ENCODE measurements at regions not wholly inside any gene's neighbourhood (a gene's known extent, or its start where the extent isn't known, plus 50 kb on each side); places are given as distances from the start of the nearest gene placed in this dataset.

DNA sequence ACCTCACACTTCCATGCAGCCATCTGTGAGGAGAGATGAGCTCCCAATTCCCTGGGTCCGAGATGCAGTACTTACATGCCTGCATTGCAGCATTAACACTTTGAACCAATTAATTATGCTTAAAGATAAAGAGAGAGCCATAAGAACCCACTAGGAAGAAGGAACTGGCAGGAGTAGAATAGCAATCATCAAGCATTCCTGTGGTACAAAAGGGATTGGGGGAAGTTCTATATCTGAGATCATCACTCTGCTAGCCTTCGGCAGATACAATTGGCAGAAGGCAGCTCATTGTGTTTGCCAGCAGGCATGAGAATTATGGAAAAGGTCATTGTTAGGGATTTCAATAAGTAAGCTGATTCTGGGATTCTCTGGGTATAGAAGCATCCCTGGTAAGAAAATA is 891.4 kb downstream of the NTRK3 start (continued):
- TF ChIP-seq, protein P1, sequence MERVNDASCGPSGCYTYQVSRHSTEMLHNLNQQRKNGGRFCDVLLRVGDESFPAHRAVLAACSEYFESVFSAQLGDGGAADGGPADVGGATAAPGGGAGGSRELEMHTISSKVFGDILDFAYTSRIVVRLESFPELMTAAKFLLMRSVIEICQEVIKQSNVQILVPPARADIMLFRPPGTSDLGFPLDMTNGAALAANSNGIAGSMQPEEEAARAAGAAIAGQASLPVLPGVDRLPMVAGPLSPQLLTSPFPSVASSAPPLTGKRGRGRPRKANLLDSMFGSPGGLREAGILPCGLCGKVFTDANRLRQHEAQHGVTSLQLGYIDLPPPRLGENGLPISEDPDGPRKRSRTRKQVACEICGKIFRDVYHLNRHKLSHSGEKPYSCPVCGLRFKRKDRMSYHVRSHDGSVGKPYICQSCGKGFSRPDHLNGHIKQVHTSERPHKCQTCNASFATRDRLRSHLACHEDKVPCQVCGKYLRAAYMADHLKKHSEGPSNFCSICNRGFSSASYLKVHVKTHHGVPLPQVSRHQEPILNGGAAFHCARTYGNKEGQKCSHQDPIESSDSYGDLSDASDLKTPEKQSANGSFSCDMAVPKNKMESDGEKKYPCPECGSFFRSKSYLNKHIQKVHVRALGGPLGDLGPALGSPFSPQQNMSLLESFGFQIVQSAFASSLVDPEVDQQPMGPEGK (CRISPR knock-in tag; IDR thresholded peaks at IDR 0.05; ENCODE audit: borderline replicate concordance) = no peak
- no peak for TF ChIP-seq OSR1 (CRISPR knock-in tag; IDR thresholded peaks at IDR 0.05)

DNA sequence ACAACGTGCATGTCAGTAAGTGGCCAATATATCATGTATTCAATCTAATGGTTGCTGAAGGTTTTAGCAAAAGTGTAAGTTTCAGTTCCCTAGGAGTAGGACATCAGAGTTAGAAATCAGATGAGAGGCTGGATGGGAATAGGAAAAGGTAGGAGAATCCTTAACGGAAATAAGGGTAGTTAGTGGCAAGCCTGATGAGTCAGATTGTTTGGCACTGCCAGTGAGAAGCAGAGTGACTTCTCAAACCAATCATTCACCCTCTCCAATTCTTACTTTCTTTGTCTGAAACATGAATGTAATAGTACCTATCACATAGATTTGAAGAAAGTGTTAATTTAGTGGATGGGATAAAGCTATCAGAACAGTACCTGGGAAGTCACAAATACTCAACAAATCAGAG is 894.0 kb downstream of the NTRK3 start:
- TF ChIP-seq ZNF8 (CRISPR knock-in tag; IDR thresholded peaks at IDR 0.05) (no peak), ZFP30 (CRISPR knock-in tag; IDR thresholded peaks at IDR 0.05) (no peak), TOX (CRISPR knock-in tag; IDR thresholded peaks at IDR 0.05; ENCODE audit: borderline replicate concordance) (no peak), SNAI2 (CRISPR knock-in tag; IDR thresholded peaks at IDR 0.05) (no peak), ESRRG (CRISPR knock-in tag; IDR thresholded peaks at IDR 0.05) (no peak), OSR1 (CRISPR knock-in tag; IDR thresholded peaks at IDR 0.05) (no peak), RARB (CRISPR knock-in tag; IDR thresholded peaks at IDR 0.05) (no peak), ZC3H10 (CRISPR knock-in tag; IDR thresholded peaks at IDR 0.05) (no peak), ARNTL (CRISPR knock-in tag; IDR thresholded peaks at IDR 0.05; ENCODE audit: borderline replicate concordance, low read depth) (no peak), PPARA (CRISPR knock-in tag; IDR thresholded peaks at IDR 0.05; ENCODE audit: borderline replicate concordance) (no peak), GLIS3 (CRISPR knock-in tag; IDR thresholded peaks at IDR 0.05) (no peak), ZFP3 (CRISPR knock-in tag; IDR thresholded peaks at IDR 0.05) (no peak), CSDC2 (CRISPR knock-in tag; IDR thresholded peaks at IDR 0.05) (no peak)
- TF ChIP-seq, protein P2, sequence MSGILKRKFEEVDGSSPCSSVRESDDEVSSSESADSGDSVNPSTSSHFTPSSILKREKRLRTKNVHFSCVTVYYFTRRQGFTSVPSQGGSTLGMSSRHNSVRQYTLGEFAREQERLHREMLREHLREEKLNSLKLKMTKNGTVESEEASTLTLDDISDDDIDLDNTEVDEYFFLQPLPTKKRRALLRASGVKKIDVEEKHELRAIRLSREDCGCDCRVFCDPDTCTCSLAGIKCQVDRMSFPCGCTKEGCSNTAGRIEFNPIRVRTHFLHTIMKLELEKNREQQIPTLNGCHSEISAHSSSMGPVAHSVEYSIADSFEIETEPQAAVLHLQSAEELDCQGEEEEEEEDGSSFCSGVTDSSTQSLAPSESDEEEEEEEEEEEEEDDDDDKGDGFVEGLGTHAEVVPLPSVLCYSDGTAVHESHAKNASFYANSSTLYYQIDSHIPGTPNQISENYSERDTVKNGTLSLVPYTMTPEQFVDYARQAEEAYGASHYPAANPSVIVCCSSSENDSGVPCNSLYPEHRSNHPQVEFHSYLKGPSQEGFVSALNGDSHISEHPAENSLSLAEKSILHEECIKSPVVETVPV (CRISPR knock-in tag; IDR thresholded peaks at IDR 0.05) = no peak
- TF ChIP-seq, protein P3, sequence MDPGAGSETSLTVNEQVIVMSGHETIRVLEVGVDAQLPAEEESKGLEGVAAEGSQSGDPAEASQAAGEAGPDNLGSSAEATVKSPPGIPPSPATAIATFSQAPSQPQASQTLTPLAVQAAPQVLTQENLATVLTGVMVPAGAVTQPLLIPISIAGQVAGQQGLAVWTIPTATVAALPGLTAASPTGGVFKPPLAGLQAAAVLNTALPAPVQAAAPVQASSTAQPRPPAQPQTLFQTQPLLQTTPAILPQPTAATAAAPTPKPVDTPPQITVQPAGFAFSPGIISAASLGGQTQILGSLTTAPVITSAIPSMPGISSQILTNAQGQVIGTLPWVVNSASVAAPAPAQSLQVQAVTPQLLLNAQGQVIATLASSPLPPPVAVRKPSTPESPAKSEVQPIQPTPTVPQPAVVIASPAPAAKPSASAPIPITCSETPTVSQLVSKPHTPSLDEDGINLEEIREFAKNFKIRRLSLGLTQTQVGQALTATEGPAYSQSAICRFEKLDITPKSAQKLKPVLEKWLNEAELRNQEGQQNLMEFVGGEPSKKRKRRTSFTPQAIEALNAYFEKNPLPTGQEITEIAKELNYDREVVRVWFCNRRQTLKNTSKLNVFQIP (CRISPR knock-in tag; IDR thresholded peaks at IDR 0.05; ENCODE audit: borderline replicate concordance, low read depth) = no peak
- ATAC-seq = peak; percentile 41; the same call in 1 of the 3 replicates

DNA sequence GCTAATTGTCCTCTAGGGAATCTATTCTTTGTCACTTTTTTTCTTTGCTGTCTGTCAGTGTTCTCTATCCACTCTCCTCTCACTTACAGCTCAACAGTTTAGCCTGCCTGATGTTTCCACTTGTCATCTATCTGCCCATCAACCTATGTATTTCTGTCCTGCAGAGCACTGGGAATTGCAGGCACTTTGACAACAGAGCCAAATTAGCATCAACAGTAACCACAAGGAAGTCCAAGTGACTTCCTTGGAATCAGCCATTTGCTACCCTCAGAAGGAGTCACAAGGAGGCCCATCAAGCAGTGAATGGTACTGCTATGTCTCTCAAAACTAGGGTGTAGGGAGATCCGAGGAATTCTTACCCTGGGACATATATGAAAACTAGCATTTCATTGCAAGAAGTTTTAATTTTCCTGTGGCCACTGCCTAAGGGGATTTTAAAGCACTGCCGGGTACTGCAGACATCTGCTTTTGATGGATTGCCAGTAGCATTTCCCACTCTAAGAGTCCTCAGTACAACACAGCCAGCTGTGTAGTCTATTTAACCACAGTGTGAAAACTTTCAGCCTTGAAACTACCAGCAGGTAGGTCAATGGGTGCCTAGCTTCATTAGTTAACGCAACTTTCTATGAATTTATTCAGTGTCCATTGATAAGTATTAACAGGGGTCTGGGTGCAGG is 898.8 kb downstream of the NTRK3 start:
- no peak for ATAC-seq
- TF ChIP-seq ISL1 (CRISPR knock-in tag; IDR thresholded peaks at IDR 0.05) (no peak), TOX (CRISPR knock-in tag; IDR thresholded peaks at IDR 0.05; ENCODE audit: borderline replicate concordance) (no peak), ARNTL (CRISPR knock-in tag; IDR thresholded peaks at IDR 0.05; ENCODE audit: borderline replicate concordance, low read depth) (no peak), PPARA (CRISPR knock-in tag; IDR thresholded peaks at IDR 0.05; ENCODE audit: borderline replicate concordance) (no peak), SNAI2 (CRISPR knock-in tag; IDR thresholded peaks at IDR 0.05) (no peak), BACH2 (CRISPR knock-in tag; IDR thresholded peaks at IDR 0.05; ENCODE audit: borderline replicate concordance) (no peak), ZNF565 (CRISPR knock-in tag; conservative IDR thresholded peaks at IDR 0.05; ENCODE audit: low read depth) (no peak)
- TF ChIP-seq, protein P1 (CRISPR knock-in tag; IDR thresholded peaks at IDR 0.05; ENCODE audit: borderline replicate concordance) = no peak

DNA sequence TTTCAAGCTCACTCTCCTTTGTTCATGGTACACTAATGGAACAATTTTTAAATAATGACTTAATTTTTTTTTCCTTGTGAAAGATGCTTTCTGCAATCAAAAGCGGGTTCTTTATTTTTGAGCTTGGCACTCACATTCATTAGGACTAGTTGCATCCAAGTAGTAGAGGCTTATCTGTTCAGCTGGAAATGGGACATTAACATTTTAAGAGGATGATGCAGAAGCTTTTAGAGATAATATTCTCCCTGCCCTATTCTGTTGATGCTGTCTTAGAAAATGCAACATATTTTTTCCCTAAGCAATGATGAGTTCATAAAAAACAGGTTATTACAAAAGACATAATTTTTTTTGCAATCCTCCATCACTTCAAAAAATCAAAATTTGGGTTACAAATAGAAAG is 900.6 kb downstream of the NTRK3 start:
- TF ChIP-seq ISL1 (CRISPR knock-in tag; IDR thresholded peaks at IDR 0.05) (peak; percentile 79), TOX (CRISPR knock-in tag; IDR thresholded peaks at IDR 0.05; ENCODE audit: borderline replicate concordance) (no peak), ZFP30 (CRISPR knock-in tag; IDR thresholded peaks at IDR 0.05) (no peak)
- TF ChIP-seq, protein P4, sequence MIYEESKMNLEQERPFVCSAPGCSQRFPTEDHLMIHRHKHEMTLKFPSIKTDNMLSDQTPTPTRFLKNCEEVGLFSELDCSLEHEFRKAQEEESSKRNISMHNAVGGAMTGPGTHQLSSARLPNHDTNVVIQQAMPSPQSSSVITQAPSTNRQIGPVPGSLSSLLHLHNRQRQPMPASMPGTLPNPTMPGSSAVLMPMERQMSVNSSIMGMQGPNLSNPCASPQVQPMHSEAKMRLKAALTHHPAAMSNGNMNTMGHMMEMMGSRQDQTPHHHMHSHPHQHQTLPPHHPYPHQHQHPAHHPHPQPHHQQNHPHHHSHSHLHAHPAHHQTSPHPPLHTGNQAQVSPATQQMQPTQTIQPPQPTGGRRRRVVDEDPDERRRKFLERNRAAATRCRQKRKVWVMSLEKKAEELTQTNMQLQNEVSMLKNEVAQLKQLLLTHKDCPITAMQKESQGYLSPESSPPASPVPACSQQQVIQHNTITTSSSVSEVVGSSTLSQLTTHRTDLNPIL (CRISPR knock-in tag; IDR thresholded peaks at IDR 0.05; ENCODE audit: low read depth) = no peak
- TF ChIP-seq, protein P3 (CRISPR knock-in tag; IDR thresholded peaks at IDR 0.05; ENCODE audit: borderline replicate concordance, low read depth) = no peak
- ATAC-seq = no peak

Measured in SK-N-SH treated with all-trans-retinoic acid at 6 μM for 48 hours (cell line).